Stomach (tissue), 4 donors: ENCODE measurements at regions not wholly inside any gene's neighbourhood (a gene's known extent, or its start where the extent isn't known, plus 50 kb on each side); places are given as distances from the start of the nearest gene placed in this dataset.

ENCODE experiments used
- CTCF ChIP-seq, 7 experiments: fragments of 450-650 bp in 4 of 7; fragments of 200-600 bp in 3 of 7; sonication (generic) in 3 of 7; IDR thresholded peaks; one replicate each; pipeline ENCODE4 v1.5.1; 2016 to 2019; ENCODE audit warnings: antibody characterized with exemption in 7 of 7, control low read depth in 2 of 7, mild to moderate bottlenecking in 1 of 7
- EP300 ChIP-seq: sonication (generic); formaldehyde crosslinking; IDR thresholded peaks from one replicate; pipeline ENCODE4 v1.6.1; 2017; ENCODE audit warnings: antibody characterized with exemption
- POLR2A ChIP-seq, 4 donors: fragments of 450-650 bp; IDR thresholded peaks; one replicate each; pipeline ENCODE4 v1.6.1; 2016; ENCODE audit warnings: antibody characterized with exemption in 4 of 4, control low read depth in 2 of 4, mild to moderate bottlenecking in 1 of 4, moderate library complexity in 1 of 4
- POLR2AphosphoS5 ChIP-seq, 3 donors: sonication (generic); formaldehyde crosslinking; IDR thresholded peaks; one replicate each; pipeline ENCODE4 v1.6.1; 2016; ENCODE audit warnings: antibody characterized with exemption in 3 of 3

DNA sequence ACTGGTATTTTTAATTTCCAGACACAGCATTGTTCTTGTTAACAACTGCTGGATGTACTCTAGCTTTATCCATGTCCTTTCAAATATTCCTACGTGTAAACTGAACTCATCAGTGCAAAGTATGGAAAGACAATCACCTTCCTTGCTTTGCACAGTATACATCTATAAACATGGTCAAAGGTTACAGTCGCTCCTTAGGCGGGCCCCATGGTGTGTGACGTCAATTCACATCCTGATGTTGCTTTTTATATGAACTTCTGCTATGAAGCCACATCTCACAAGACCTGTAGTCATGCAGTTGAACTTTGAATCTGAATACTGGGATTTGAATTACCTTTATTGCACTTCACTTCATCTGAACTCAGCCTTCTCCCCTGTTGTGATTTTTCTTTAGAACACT is 447.6 kb upstream of the PSMD7 start:
- no peak for TF ChIP-seq POLR2A (IDR thresholded peaks at IDR 0.05)
- no peak for TF ChIP-seq CTCF (IDR thresholded peaks at IDR 0.05)
- TF ChIP-seq EP300: no peak
- no peak for TF ChIP-seq POLR2AphosphoS5 (IDR thresholded peaks at IDR 0.05)
